NCI-H526 (cell line): ENCODE measurements at regions not wholly inside any gene's neighbourhood (a gene's known extent, or its start where the extent isn't known, plus 50 kb on each side); places are given as distances from the start of the nearest gene placed in this dataset.

ENCODE experiments used
- DNase-seq, 2 experiments: peaks; one replicate each; lab custom pipeline; 2025; lab: John Stamatoyannopoulos, UW

- no peak for DNase-seq
Observed at GRCh38 chr1:219277304-219278105, 103.8 kb downstream of the LYPLAL1 start.

DNA sequence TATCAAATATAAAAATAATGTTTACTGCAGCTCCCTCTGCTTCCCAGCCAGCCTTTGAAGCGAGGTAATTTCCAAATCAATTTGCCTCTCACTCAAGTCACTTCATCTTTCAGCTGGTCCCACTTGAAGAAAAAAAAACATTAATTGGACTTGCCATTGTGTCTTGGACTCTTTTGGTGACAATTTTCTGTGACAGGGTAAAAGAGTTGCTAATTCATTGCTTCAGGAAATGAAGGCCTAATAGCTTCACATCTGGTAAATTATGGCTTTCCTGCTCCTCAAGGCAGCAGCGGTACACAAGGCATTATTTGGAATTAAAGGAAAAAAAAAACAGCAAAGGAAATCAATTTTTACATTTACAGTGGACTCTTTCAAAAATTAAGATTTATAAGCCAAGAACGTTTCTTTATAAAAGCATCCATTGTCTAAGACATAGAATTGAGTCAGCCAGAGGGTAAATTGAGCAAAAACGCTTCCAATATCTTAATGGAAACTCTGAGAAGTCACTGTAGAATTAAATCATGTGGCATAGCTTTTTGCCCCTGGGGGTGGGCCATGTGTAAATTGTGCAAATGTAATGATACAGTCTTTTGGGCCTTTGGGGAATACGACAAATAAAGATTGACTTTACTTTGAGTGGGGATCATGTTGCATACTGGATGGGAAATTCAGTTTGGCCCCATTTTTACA is 102.5 kb downstream of the LYPLAL1 start:
- DNase-seq, result no peak

DNA sequence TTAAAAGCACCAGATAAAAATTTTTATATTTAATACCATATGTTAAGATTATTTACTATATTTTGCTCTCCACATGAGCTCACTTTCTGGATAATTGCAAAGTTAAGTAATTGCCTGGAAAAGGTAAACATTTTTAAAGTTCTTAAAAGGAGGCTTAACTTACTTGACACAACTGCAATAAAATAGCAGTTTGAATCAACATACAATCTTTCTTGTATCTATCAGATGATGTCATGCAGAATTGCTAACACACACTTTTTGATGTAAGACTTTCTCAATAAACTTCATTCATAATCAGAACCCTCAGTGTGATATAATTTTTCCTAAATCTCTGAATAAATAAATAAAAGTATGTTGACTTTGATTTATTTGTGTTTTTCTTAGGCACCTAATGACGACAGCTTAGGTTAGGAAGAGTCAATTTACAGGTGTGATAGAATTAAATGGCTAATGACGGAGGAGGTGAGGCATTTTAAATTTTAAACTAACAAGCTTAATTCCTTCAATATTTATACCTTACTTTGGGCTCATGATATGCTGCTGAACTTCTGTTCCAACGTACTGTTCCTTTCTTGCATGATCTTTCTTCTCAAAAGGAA is 99.5 kb downstream of the LYPLAL1 start:
- no peak for DNase-seq

DNA sequence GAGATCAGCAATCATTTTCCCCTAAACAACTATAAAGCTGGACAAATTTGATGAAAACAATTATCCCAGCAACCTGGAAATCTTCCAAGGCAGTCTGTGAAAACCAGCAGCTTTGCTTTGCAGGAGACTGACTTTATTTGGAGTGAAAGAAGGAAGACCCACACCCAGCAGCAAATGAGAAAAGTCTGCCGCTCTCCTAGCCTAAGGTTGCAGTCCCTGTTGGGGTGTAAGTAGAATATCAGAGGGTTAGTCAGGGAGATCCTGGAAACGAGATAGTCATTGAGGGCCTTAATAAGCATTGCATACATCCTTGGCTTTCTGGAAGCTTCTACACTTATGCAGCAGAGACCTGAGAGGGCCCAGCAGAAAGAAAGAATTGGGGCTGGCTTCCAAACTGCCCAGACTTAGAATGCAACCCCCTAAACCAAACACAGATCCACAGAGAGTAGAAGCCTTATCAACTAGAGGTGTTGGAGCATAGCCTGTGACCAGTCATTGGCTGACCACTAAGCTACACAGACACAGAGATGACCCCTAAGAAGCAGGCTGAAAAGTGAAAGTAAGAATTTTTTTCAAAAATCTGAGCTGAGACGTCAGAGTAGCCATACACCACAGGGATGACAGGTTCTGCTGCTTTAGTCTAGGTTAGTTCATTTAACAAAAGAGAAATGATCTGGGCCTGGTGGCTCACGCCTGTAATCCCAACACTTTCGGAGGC is 98.3 kb downstream of the LYPLAL1 start:
- DNase-seq, result no peak

- DNase-seq, result peak in 1 of 2 experiments; percentile 39
Observed at GRCh38 chr1:219269171-219269570, 95.5 kb downstream of the LYPLAL1 start.

- DNase-seq, result no peak
Observed at GRCh38 chr1:219266524-219266923, 92.8 kb downstream of the LYPLAL1 start.

DNA sequence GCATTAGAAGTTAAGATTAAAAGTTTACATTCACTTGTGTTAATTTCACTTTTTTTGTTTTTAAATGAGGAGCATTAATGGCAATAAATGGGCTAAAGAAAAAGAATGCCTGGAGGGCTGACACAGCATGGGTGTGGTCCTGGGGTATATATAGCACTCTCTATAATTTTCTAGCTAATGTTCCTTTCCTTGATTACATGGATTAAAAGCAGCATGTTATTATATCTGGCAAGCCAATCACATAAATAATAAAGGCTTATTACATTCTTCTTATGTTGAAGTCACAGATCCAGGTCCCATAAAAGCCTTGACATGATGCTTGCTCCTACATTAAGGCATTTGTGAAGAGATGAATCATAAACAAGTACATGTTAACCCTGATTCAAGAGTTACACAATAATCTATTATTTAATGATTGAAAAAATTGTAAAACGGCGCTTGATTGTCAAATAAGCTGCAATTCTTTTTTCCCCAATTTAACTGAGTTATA is 91.4 kb downstream of the LYPLAL1 start:
- no peak for DNase-seq

DNA sequence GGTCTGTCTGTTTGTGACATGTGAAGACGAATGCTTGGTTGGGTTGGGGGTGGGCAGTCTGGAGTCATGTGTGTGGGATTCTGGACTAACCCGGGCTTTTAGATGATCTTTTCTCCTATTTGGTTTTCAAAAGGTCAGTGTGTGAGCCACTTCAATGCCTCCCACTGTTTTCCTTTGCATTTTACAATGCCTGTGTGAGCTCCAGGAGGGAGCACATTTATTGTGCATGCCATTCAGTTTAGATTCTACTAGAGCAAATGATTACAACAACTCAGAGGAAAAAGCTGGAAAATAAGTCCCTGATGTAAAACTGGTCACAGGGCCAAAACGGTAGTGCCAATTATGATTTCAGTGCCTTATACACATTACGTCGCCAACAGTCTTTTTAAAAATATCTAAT is 90.9 kb downstream of the LYPLAL1 start:
- DNase-seq, result no peak
